Esophagus muscularis mucosa (tissue), 3 donors: ENCODE measurements at regions not wholly inside any gene's neighbourhood (a gene's known extent, or its start where the extent isn't known, plus 50 kb on each side); places are given as distances from the start of the nearest gene placed in this dataset.

Experiments used
- POLR2A ChIP-seq: fragments of 450-650 bp; IDR thresholded peaks from one replicate; pipeline ENCODE4 v1.6.1; 2017; ENCODE audit warnings: antibody characterized with exemption, moderate library complexity, mild to moderate bottlenecking, low read depth
- TF ChIP-seq, protein P1 (sequence below), 3 experiments: fragments of 200-600 bp in 2 of 3; fragments of 450-650 bp in 1 of 3; sonication (generic) in 2 of 3; IDR thresholded peaks; one replicate each; pipeline ENCODE4 v1.5.1; 2017 to 2019; ENCODE audit warnings: antibody characterized with exemption in 3 of 3, mild to moderate bottlenecking in 2 of 3, moderate library complexity in 1 of 3

GRCh38 chr3:189567322-189567721, 63.9 kb upstream of the TP63 start:
- no peak for TF ChIP-seq POLR2A
- TF ChIP-seq, protein P1, sequence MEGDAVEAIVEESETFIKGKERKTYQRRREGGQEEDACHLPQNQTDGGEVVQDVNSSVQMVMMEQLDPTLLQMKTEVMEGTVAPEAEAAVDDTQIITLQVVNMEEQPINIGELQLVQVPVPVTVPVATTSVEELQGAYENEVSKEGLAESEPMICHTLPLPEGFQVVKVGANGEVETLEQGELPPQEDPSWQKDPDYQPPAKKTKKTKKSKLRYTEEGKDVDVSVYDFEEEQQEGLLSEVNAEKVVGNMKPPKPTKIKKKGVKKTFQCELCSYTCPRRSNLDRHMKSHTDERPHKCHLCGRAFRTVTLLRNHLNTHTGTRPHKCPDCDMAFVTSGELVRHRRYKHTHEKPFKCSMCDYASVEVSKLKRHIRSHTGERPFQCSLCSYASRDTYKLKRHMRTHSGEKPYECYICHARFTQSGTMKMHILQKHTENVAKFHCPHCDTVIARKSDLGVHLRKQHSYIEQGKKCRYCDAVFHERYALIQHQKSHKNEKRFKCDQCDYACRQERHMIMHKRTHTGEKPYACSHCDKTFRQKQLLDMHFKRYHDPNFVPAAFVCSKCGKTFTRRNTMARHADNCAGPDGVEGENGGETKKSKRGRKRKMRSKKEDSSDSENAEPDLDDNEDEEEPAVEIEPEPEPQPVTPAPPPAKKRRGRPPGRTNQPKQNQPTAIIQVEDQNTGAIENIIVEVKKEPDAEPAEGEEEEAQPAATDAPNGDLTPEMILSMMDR (IDR thresholded peaks at IDR 0.05), result no peak
